HG03354 (cell line): ENCODE measurements at regions not wholly inside any gene's neighbourhood (a gene's known extent, or its start where the extent isn't known, plus 50 kb on each side); places are given as distances from the start of the nearest gene placed in this dataset.
A peak's percentile ranks its signal among the peaks of the same experiment; 100 is the strongest.
"Not testable (repeated sequence)": the region's sequence is repeated elsewhere in the genome, so short reads cannot be mapped to it uniquely, and the experiment has no call there.

Source experiments
- ATAC-seq: cut with Tn5 transposase; IDR thresholded peaks from one replicate; pipeline ENCODE4 v1.9.1; 2021; ENCODE audit warnings: mild to moderate bottlenecking; ENCODE audit not compliant: unreplicated experiment, poor library complexity, severe bottlenecking

DNA sequence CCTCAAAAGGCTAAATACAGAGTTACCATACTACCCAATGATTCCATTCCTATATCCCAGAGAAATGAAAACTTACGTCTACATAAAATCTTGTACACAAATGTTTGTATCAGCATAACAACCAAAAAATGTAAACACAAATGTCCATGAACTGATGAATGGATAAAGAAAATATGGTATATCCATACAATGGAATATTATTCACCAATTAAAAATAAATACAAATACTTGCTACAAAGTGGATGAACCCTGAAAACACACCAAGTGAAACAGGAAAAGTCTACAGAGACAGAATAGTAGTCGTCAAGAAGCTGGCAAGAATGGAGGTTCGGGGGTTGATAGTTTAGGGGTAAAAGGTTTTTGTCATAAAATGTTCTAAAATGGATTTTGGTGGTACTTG lies 54.0 kb upstream of the ANKRD28 start:
- ATAC-seq, result no peak

DNA sequence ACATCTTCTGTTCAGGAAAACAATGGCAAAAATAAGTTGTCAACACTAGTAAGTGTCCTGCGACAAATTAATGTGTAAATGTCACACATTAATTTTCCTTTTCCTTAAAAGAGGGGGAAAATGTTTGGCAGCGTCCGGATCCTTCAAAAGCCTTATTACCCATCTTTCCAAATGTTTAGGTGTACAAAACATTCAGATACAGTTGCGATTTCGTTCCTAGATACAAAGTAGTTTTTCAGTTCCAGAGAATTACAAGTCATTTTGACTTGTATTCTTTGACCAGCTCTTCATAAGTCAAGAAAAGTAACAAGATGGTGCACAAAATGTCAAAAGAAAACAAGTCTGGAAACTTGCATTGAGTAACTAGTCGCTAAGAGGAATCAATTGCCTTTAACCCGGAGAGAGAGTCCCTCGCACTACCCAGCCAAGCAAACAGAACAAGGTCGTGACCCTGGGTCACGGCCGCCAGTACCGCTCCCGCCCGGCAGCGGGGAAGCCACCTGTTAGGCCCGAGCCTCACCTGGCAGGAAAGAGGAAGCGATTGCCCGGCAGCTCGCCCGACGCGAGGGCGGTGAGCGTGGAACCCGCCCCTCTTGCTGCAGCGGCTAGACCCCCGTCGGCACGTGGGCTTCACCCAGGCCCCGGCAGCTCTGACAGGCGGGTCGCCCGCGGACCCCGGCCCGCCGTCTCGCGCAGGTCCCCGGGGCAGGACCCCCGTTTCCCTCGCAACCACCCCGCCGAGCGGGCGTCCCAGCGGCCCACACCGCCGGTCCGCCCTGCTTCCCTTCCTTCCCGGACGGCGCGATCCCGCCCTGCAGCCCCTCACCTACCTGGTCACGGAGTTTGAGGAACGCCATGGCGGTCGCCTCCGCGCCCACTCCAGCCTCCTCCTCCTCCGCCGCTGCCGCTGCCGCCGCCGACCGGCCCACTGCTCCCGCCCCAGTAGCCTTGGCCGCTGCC lies 61.0 kb upstream of the ANKRD28 start:
- ATAC-seq, result peak; percentile 79

DNA sequence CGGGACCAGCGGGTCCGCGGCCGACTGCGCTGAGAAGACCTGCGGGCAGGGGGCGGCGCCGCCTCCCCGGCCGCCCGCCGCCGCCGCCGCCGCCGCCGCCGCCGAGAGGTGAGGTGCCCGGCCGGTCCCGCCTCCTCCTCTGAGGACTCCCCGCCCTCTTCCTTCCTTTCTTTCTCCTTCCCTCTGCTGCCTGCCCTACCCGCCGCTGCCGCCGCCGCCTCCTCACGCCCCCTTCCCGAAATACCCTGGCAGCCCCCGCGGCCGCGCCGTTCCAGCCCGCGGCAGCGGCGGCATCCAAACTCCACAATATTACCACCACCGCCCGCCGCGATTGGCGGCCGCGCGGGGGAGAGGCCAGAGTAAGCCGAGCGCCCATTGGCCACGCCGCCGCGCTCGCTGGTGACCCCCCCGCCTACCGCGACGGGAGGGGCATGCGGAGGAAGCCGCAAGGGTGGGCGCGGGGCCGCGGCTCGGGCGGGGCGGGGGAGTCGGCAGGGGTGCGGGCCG lies 61.8 kb upstream of the ANKRD28 start:
- peak; percentile 80 for ATAC-seq

DNA sequence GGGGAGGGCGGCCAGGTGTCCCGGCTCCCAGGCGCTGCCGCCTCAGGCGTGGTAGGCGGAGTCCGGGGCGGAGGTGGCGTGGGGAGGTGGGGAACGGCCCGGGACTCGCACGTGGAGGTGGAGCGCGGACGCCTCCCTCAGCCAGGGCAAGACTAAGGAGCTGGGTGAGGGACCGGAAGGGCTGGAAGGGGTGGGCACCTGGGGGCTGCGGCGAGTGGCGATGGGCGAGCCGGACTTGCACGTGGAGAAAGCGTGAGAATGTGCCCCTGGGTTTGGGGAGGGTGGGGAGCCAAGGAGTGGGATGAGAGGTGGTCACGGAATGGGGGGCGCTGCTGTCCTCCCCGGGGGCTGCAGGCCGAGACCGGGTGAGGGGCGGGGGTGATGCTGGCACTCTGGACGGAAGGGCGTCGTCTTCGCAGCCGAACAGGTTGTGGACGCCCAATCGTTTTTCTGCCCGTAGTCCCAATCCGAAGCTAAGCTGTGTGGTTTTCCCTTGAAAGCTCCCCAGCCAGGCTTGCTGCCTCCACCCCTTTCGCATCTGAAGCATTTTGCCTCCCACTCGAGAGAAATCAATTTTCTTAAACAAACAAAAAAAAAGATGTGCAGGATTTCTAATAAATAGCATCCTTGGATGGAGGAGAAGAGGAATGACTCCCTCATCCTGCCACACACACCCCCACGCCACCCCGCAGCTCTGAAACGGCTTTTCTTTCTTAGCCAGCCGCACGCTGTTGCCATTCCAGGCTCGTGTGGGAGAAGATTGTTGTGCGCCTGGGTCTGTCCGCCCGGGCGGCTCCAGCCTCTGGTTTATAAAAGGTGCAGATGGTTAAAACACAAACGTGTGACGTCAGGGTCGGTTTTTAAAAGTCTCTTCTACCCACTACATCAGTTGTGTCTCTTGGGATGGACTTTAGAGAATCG lies 62.5 kb upstream of the ANKRD28 start:
- ATAC-seq, result peak; percentile 52

- ATAC-seq, result no peak
Measured at GRCh38 chr3:15861163-15861562, 63.4 kb upstream of the ANKRD28 start.

DNA sequence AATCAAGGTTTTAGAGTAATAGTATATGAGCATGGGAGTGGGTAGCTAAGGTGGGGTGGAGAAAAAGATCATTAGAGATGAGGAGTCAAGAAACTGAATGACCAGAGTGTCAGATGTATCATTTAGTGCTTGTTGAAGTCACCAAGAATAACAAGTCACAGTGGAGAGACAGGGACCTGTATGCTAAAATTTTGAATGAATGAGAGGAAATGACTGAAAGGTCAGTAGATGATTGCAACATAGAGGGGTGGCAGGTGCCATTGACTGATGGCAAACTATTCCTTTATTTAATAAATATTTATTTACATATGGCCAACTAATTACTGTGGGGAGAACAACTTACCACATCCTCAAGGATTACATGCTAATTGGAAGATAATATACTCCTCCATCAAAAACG lies 75.0 kb upstream of the ANKRD28 start:
- no peak for ATAC-seq

DNA sequence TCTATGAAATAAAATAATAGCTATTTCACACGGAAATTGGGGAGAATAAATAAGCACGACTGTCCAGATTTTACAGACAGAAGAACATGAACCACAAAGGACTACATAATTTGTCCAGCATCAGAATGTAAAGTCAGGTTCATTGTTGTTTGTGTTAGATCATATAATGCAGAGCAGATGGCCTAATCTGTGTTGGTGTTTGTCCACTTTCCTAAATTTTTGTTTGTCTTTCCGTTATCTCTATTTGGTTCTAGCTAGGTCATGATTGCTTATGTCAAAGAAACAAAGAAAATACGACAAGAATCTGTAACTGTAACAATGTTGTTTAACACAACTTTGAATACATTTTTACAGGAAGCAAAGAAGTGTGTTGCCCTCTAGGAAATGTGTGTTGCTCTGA lies 75.6 kb upstream of the ANKRD28 start:
- ATAC-seq, result no peak

- no peak for ATAC-seq
Measured at GRCh38 chr3:15875016-15875689, 77.4 kb upstream of the ANKRD28 start.

GRCh38 chr3:15876669-15877068 lies 78.9 kb upstream of the ANKRD28 start:
- no peak for ATAC-seq

- ATAC-seq, result no peak
Measured at GRCh38 chr3:15877813-15878212, 80.0 kb upstream of the ANKRD28 start.

- not testable (repeated sequence) for ATAC-seq
Measured at GRCh38 chr3:15879787-15880186, 82.0 kb upstream of the ANKRD28 start.

DNA sequence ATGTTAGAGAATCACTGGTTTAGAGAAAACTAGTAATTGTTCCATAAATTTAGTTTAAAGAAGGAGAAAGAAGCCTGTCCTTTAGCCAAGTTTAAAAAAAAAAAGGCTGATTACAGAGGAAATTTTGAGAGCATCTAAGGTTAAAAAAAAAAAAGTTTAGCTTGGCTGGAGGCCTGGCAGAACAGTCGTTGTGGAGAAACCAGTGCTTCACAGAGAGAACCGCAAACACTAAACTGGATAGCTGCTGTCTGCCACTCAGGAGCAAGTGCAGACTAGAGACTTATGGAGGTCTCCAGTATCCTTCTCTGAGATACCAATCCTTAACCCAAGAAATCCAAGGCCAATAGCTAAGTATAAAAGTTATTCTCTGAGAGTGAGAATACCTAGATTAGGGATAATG lies 84.8 kb upstream of the ANKRD28 start:
- ATAC-seq, result no peak

- ATAC-seq, result no peak
Measured at GRCh38 chr3:15884132-15884531, 86.4 kb upstream of the ANKRD28 start.

GRCh38 chr3:15886521-15886920 lies 88.7 kb upstream of the ANKRD28 start:
- ATAC-seq, result no peak

- no peak for ATAC-seq
Measured at GRCh38 chr3:15887261-15887660, 89.5 kb upstream of the ANKRD28 start.

DNA sequence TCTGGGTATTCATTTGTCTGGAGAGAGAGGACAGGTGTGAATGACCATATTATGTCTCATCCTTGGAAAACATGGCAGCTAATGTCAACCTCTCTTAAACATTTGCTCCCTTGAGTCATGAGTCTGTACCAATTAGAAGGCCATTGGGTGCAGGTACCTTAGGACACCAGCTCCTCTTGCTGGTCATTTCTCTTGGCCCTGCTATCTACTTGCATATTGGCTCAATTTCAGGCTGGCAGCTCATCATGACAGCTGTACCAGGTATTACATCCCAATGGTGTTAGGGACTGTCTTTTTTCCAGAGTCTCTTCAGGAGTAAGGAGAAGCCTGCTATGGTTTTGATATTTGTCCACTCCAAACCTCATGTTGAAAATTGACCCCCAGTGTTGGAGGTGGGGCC lies 92.2 kb upstream of the ANKRD28 start:
- ATAC-seq, result no peak

DNA sequence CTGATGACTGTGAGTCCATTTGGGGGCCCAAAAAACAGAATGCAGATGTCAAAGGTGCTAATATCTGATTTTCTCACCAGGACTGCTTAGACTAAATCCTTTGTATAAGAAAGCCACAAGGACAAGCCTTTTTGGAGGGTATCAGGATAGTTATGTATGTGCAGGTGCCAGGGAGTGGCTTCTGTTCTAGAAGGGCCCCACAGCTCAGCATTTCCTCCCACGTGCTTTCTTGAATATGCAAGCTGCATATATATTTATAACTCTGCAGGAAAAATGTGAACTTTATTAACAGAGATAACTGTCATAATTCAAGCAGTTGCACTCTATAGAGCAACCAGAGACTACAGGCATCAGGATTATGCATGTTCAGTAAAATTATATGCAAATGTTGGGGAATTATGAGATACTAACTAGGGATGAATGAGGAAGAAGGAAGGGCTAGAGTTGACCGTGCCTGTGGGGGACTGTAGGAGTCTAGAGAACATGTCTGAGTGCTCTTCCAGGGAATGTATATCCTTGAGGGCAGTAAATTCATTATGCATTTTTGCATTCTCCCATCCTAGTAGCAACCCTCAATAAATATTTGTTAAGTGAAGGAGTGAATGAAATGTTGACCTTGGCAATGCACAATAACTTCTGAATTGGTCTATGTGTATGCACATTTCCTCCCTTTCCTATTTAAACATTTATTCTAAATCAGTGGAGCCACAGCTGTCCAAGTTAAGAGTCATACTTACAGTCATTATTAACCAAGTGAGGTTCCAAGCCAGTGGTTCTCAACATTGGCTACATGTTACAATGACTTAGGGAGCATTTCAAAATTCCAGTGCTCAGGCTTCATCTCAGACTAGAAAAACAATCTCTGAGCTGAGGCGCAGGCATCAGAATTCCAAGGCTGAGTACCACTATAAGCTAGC lies 94.8 kb upstream of the ANKRD28 start:
- no peak for ATAC-seq

DNA sequence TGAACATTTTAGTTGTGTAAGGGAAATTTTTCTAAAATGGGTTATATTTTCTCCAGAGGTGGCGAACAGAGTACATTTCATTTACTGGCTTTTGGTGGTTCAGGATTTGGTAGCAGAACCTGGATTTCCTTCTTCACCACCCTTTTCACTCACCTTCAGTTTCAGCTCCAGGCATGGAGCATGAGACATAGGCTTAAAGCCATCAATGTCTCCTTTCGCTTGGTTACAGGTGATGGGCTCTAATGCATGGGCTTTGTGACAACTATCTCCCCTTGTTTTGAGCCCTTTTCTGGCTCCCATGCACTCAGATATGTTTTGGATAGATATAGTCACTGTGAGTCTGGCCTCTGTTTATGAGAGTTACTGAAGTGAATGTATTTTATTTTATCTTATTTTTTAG lies 96.6 kb upstream of the ANKRD28 start:
- no peak for ATAC-seq

GRCh38 chr3:15896500-15896899 lies 98.7 kb upstream of the ANKRD28 start:
- no peak for ATAC-seq
